WTC11 (cell line): ENCODE measurements at regions not wholly inside any gene's neighbourhood (a gene's known extent, or its start where the extent isn't known, plus 50 kb on each side); places are given as distances from the start of the nearest gene placed in this dataset.
A peak's percentile ranks its signal among the peaks of the same experiment; 100 is the strongest.

Source experiments
- ATAC-seq: fragments of 200-7000 bp; cut with Tn5 transposase; 2 replicates; pipeline ENCODE4 v1.10.0; 2021; ENCODE audit warnings: mild to moderate bottlenecking, moderate library complexity
- CTCF ChIA-PET: fragments of 300-600 bp; sonication (Branson Sonifier 250); formaldehyde crosslinking; loops from one replicate; lab custom pipeline; 2021; ENCODE audit warnings: antibody characterized with exemption; lab: Charles Lee
- POLR2A ChIA-PET: fragments of 350-600 bp; sonication (Branson Sonifier 250); formaldehyde crosslinking; loops from one replicate; lab custom pipeline; 2021; ENCODE audit warnings: antibody characterized with exemption; lab: Charles Lee
- DNase-seq: peaks from one replicate; pipeline ENCODE4 v3.0.0; 2021; ENCODE audit warnings: low spot score
- H3K27ac Mint-ChIP-seq: 2 replicates; pipeline ENCODE4 v1.8.0; 2021; ENCODE audit warnings: mixed read lengths
- H3K27me3 Mint-ChIP-seq: 2 replicates; pipeline ENCODE4 v1.8.0; 2021; ENCODE audit warnings: low read depth, mild to moderate bottlenecking, moderate library complexity, mixed read lengths
- H3K36me3 Mint-ChIP-seq: 2 replicates; pipeline ENCODE4 v1.8.0; 2021; ENCODE audit warnings: mixed read lengths
- H3K4me1 Mint-ChIP-seq: 2 replicates; pipeline ENCODE4 v1.8.0; 2022; ENCODE audit warnings: mixed read lengths
- H3K4me3 Mint-ChIP-seq: 2 replicates; pipeline ENCODE4 v1.8.0; 2021; ENCODE audit warnings: mild to moderate bottlenecking, moderate library complexity, mixed read lengths
- H3K9me3 Mint-ChIP-seq: 2 replicates; pipeline ENCODE4 v1.8.0; 2021; ENCODE audit warnings: mixed read lengths
- EMX1 ChIP-seq: fragments of 250-450 bp; sonication (Bioruptor Pico); IDR thresholded peaks from 2 replicates; pipeline ENCODE4 v1.8.0; 2021; ENCODE audit warnings: mild to moderate bottlenecking
- FOXP1 ChIP-seq: sonication (generic); formaldehyde crosslinking; IDR thresholded peaks from 2 replicates; pipeline ENCODE4 v1.8.0; 2022; ENCODE audit warnings: missing genetic modification reagents, mild to moderate bottlenecking, moderate library complexity, borderline replicate concordance
- GRHL2 ChIP-seq: fragments of 250-450 bp; sonication (Bioruptor Pico); IDR thresholded peaks from 2 replicates; pipeline ENCODE4 v1.8.0; 2022; ENCODE audit warnings: mild to moderate bottlenecking, moderate library complexity; ENCODE audit not compliant: insufficient replicate concordance, severe bottlenecking
- HMGA2 ChIP-seq: fragments of 250-450 bp; sonication (Bioruptor Pico); IDR thresholded peaks from 2 replicates; pipeline ENCODE4 v1.4.0; 2021; ENCODE audit warnings: mild to moderate bottlenecking, moderate library complexity
- IRF2 ChIP-seq: sonication (generic); formaldehyde crosslinking; IDR thresholded peaks from 2 replicates; pipeline ENCODE4 v1.8.0; 2022; ENCODE audit warnings: low read depth, missing genetic modification reagents, borderline replicate concordance
- JAZF1 ChIP-seq: fragments of 250-450 bp; sonication (Bioruptor Pico); IDR thresholded peaks from 2 replicates; pipeline ENCODE4 v1.9.0; 2021; ENCODE audit warnings: moderate library complexity, mild to moderate bottlenecking, inconsistent platforms
- NFE2L1 ChIP-seq: sonication (generic); formaldehyde crosslinking; IDR thresholded peaks from 2 replicates; pipeline ENCODE4 v1.8.1; 2023; ENCODE audit warnings: missing genetic modification reagents
- NR2C2 ChIP-seq: sonication (generic); formaldehyde crosslinking; IDR thresholded peaks from 2 replicates; pipeline ENCODE4 v1.8.0; 2022; ENCODE audit warnings: mild to moderate bottlenecking, missing genetic modification reagents
- SOX15 ChIP-seq: fragments of 250-450 bp; sonication (Bioruptor Pico); IDR thresholded peaks from 2 replicates; pipeline ENCODE4 v1.9.0; 2021; ENCODE audit warnings: mild to moderate bottlenecking
- TCF7 ChIP-seq: sonication (generic); formaldehyde crosslinking; IDR thresholded peaks from 2 replicates; pipeline ENCODE4 v1.8.0; 2022; ENCODE audit warnings: mild to moderate bottlenecking, low read depth, missing genetic modification reagents, moderate library complexity
- ZNF423 ChIP-seq: fragments of 250-450 bp; sonication (Bioruptor Pico); IDR thresholded peaks from 2 replicates; pipeline ENCODE4 v2.1.2; 2022; ENCODE audit warnings: mild to moderate bottlenecking, moderate library complexity
- ZNF671 ChIP-seq: fragments of 250-450 bp; sonication (Bioruptor Pico); IDR thresholded peaks from 2 replicates; pipeline ENCODE4 v1.8.0; 2021; ENCODE audit warnings: mild to moderate bottlenecking
- TF ChIP-seq, protein P1 (sequence below): sonication (generic); formaldehyde crosslinking; IDR thresholded peaks from 2 replicates; pipeline ENCODE4 v1.8.1; 2023; ENCODE audit warnings: mild to moderate bottlenecking, missing genetic modification reagents
- TF ChIP-seq, protein P2 (sequence below): fragments of 250-450 bp; sonication (Bioruptor Pico); IDR thresholded peaks from 2 replicates; pipeline ENCODE4 v1.9.0; 2021; ENCODE audit warnings: mild to moderate bottlenecking
- TF ChIP-seq, protein P3 (sequence below): fragments of 250-450 bp; sonication (Bioruptor Pico); conservative IDR thresholded peaks from 2 replicates; pipeline ENCODE4 v1.9.0; 2021; ENCODE audit warnings: mild to moderate bottlenecking
- TF ChIP-seq, protein P4 (sequence below): fragments of 200-600 bp; IDR thresholded peaks from 2 replicates; pipeline ENCODE4 v1.8.0; 2022; ENCODE audit warnings: antibody characterized with exemption
- TF ChIP-seq, protein P5 (sequence below): fragments of 250-450 bp; sonication (Bioruptor Pico); IDR thresholded peaks from 2 replicates; pipeline ENCODE4 v2.1.2; 2022; ENCODE audit warnings: mild to moderate bottlenecking, moderate library complexity
- TF ChIP-seq, protein P6 (sequence below): fragments of 250-450 bp; sonication (Bioruptor Pico); IDR thresholded peaks from 2 replicates; pipeline ENCODE4 v1.9.0; 2021; ENCODE audit warnings: mild to moderate bottlenecking, borderline replicate concordance
- TF ChIP-seq, protein P7 (sequence below): sonication (generic); formaldehyde crosslinking; IDR thresholded peaks from 2 replicates; pipeline ENCODE4 v1.8.1; 2022; ENCODE audit warnings: missing genetic modification reagents, borderline replicate concordance

DNA sequence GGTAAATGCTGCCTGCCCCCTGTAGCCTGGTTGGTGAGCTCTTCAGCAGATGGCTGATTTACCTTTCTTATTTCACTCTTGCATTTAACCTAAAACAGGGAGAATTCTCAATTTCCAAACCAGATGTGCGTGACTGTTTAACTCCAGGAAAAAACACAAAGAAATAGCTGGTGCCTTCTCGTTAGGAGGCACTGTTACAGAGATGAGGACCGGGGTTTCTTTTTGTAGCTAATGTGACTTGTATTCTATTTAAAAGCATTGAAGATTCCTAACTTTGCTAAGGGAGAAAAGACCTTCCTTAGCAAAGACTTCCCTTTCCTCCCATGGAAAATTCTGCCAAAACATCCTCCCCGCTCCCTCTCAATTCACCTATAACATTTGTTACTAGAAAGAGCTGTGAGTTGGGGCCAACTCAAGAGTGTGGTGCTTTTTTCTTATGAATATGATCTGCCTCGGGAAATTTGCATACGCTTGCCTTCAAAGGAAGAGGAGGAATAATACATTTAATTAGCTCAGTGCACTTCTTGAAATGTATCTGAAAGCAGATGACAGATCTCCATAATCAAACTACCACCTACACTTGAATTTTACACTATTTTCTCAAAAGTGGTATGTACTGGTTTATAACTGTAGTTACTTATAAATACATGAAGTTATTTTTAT is 102.0 kb upstream of the ARID2 start:
- Mint-ChIP-seq H3K27me3 (no peaks in the 10 kb centered on the region), H3K4me1 (peaks cover 10% of the 10 kb centered on the region), H3K27ac (no peak overlapping the region), H3K9me3 (no peaks in the 10 kb centered on the region), H3K4me3 (no peak overlapping the region), H3K36me3 (no peaks in the 10 kb centered on the region)
- TF ChIP-seq, protein P1, sequence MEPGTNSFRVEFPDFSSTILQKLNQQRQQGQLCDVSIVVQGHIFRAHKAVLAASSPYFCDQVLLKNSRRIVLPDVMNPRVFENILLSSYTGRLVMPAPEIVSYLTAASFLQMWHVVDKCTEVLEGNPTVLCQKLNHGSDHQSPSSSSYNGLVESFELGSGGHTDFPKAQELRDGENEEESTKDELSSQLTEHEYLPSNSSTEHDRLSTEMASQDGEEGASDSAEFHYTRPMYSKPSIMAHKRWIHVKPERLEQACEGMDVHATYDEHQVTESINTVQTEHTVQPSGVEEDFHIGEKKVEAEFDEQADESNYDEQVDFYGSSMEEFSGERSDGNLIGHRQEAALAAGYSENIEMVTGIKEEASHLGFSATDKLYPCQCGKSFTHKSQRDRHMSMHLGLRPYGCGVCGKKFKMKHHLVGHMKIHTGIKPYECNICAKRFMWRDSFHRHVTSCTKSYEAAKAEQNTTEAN (CRISPR knock-in tag): no peak
- TF ChIP-seq FOXP1 (CRISPR knock-in tag): no peak
- TF ChIP-seq, protein P2, sequence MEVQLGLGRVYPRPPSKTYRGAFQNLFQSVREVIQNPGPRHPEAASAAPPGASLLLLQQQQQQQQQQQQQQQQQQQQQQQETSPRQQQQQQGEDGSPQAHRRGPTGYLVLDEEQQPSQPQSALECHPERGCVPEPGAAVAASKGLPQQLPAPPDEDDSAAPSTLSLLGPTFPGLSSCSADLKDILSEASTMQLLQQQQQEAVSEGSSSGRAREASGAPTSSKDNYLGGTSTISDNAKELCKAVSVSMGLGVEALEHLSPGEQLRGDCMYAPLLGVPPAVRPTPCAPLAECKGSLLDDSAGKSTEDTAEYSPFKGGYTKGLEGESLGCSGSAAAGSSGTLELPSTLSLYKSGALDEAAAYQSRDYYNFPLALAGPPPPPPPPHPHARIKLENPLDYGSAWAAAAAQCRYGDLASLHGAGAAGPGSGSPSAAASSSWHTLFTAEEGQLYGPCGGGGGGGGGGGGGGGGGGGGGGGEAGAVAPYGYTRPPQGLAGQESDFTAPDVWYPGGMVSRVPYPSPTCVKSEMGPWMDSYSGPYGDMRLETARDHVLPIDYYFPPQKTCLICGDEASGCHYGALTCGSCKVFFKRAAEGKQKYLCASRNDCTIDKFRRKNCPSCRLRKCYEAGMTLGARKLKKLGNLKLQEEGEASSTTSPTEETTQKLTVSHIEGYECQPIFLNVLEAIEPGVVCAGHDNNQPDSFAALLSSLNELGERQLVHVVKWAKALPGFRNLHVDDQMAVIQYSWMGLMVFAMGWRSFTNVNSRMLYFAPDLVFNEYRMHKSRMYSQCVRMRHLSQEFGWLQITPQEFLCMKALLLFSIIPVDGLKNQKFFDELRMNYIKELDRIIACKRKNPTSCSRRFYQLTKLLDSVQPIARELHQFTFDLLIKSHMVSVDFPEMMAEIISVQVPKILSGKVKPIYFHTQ (CRISPR knock-in tag): no peak
- no peak for TF ChIP-seq IRF2 (CRISPR knock-in tag)
- TF ChIP-seq, protein P3, sequence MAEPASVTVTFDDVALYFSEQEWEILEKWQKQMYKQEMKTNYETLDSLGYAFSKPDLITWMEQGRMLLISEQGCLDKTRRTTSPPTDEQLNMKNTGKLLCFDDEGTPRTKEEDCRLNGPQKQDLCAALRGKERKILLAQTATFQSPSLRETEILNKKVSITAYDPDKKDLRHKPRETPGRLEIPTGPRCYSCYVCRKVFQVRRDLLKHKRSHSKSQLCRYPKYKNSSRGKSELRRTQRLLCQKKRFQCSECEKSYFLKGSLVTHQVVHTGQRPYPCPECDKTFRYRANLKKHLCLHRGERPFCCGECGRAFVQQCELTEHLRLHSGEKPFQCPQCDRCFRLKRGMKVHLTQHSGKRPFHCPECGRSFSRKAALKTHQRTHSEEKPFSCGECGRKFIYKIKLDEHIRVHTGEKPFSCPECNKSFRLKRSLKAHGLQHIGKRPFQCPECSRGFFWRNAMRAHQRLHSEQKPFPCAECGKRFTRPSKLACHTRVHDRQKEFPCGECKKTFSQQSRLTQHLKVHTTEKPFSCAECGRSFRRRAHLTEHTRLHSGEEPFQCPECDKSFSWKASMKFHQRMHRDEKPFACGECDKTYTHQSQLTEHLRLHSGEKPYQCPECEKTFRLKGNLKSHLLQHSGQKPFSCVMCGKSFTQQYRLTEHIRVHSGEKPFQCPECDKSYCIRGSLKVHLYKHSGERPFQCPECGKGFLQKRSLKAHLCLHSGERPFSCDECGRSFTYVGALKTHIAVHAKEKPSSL (CRISPR knock-in tag): no peak
- no peak for TF ChIP-seq ZNF671 (CRISPR knock-in tag)
- TF ChIP-seq EMX1 (CRISPR knock-in tag): no peak
- no peak for TF ChIP-seq NR2C2 (CRISPR knock-in tag)
- TF ChIP-seq, protein P4, sequence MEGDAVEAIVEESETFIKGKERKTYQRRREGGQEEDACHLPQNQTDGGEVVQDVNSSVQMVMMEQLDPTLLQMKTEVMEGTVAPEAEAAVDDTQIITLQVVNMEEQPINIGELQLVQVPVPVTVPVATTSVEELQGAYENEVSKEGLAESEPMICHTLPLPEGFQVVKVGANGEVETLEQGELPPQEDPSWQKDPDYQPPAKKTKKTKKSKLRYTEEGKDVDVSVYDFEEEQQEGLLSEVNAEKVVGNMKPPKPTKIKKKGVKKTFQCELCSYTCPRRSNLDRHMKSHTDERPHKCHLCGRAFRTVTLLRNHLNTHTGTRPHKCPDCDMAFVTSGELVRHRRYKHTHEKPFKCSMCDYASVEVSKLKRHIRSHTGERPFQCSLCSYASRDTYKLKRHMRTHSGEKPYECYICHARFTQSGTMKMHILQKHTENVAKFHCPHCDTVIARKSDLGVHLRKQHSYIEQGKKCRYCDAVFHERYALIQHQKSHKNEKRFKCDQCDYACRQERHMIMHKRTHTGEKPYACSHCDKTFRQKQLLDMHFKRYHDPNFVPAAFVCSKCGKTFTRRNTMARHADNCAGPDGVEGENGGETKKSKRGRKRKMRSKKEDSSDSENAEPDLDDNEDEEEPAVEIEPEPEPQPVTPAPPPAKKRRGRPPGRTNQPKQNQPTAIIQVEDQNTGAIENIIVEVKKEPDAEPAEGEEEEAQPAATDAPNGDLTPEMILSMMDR: no peak
- TF ChIP-seq, protein P5, sequence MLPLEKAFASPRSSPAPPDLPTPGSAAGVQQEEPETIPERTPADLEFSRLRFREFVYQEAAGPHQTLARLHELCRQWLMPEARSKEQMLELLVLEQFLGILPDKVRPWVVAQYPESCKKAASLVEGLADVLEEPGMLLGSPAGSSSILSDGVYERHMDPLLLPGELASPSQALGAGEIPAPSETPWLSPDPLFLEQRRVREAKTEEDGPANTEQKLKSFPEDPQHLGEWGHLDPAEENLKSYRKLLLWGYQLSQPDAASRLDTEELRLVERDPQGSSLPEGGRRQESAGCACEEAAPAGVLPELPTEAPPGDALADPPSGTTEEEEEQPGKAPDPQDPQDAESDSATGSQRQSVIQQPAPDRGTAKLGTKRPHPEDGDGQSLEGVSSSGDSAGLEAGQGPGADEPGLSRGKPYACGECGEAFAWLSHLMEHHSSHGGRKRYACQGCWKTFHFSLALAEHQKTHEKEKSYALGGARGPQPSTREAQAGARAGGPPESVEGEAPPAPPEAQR (CRISPR knock-in tag): no peak
- no peak for TF ChIP-seq HMGA2
- TF ChIP-seq ZNF423 (CRISPR knock-in tag): no peak
- TF ChIP-seq SOX15 (CRISPR knock-in tag): no peak
- TF ChIP-seq TCF7: no peak
- TF ChIP-seq NFE2L1 (CRISPR knock-in tag): no peak
- no peak for TF ChIP-seq GRHL2 (CRISPR knock-in tag)
- no peak for TF ChIP-seq JAZF1 (CRISPR knock-in tag)
- TF ChIP-seq, protein P6, sequence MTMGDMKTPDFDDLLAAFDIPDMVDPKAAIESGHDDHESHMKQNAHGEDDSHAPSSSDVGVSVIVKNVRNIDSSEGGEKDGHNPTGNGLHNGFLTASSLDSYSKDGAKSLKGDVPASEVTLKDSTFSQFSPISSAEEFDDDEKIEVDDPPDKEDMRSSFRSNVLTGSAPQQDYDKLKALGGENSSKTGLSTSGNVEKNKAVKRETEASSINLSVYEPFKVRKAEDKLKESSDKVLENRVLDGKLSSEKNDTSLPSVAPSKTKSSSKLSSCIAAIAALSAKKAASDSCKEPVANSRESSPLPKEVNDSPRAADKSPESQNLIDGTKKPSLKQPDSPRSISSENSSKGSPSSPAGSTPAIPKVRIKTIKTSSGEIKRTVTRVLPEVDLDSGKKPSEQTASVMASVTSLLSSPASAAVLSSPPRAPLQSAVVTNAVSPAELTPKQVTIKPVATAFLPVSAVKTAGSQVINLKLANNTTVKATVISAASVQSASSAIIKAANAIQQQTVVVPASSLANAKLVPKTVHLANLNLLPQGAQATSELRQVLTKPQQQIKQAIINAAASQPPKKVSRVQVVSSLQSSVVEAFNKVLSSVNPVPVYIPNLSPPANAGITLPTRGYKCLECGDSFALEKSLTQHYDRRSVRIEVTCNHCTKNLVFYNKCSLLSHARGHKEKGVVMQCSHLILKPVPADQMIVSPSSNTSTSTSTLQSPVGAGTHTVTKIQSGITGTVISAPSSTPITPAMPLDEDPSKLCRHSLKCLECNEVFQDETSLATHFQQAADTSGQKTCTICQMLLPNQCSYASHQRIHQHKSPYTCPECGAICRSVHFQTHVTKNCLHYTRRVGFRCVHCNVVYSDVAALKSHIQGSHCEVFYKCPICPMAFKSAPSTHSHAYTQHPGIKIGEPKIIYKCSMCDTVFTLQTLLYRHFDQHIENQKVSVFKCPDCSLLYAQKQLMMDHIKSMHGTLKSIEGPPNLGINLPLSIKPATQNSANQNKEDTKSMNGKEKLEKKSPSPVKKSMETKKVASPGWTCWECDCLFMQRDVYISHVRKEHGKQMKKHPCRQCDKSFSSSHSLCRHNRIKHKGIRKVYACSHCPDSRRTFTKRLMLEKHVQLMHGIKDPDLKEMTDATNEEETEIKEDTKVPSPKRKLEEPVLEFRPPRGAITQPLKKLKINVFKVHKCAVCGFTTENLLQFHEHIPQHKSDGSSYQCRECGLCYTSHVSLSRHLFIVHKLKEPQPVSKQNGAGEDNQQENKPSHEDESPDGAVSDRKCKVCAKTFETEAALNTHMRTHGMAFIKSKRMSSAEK (CRISPR knock-in tag): no peak
- TF ChIP-seq, protein P7, sequence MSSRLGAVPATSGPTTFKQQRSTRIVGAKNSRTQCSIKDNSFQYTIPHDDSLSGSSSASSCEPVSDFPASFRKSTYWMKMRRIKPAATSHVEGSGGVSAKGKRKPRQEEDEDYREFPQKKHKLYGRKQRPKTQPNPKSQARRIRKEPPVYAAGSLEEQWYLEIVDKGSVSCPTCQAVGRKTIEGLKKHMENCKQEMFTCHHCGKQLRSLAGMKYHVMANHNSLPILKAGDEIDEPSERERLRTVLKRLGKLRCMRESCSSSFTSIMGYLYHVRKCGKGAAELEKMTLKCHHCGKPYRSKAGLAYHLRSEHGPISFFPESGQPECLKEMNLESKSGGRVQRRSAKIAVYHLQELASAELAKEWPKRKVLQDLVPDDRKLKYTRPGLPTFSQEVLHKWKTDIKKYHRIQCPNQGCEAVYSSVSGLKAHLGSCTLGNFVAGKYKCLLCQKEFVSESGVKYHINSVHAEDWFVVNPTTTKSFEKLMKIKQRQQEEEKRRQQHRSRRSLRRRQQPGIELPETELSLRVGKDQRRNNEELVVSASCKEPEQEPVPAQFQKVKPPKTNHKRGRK (CRISPR knock-in tag): no peak
- DNase-seq: no peak
- ChIA-PET POLR2A (no interaction called here), CTCF (interaction anchor here (1.5 kb wide), 2 partner anchors 84 to 162 kb away, joined by 3 to 13 read pairs; no protein-coding TSS in a partner anchor)
- 0 out of 2 replicates have a peak, but pooled peaks have one; percentile 34 for ATAC-seq
